H9 (cell line): ENCODE measurements at regions not wholly inside any gene's neighbourhood (a gene's known extent, or its start where the extent isn't known, plus 50 kb on each side); places are given as distances from the start of the nearest gene placed in this dataset.

Experiments
- DNase-seq: peaks from one replicate; pipeline ENCODE4 v3.0.0-alpha.2; 2017
- H2AFZ ChIP-seq: one replicate; pipeline ENCODE4 v1.6.1; 2013; ENCODE audit warnings: mild to moderate bottlenecking, low read length, control low read depth, moderate library complexity
- H2AK5ac ChIP-seq: 2 replicates; pipeline ENCODE4 v1.6.1; 2013; ENCODE audit warnings: low read length, control low read depth, mixed read lengths; ENCODE audit not compliant: insufficient read length
- H2BK120ac ChIP-seq: one replicate; pipeline ENCODE4 v1.6.1; 2013; ENCODE audit warnings: low read depth, mild to moderate bottlenecking, low read length, control low read depth, inconsistent platforms; ENCODE audit not compliant: poor library complexity, severe bottlenecking
- H2BK12ac ChIP-seq: 2 replicates; pipeline ENCODE4 v1.6.1; 2013; ENCODE audit warnings: low read length, control low read depth, mixed read lengths, low read depth; ENCODE audit not compliant: insufficient read length
- H2BK15ac ChIP-seq: 2 replicates; pipeline ENCODE4 v1.6.1; 2013; ENCODE audit warnings: low read depth, low read length, control low read depth
- H2BK20ac ChIP-seq: one replicate; pipeline ENCODE4 v1.6.1; 2013; ENCODE audit warnings: low read depth, mild to moderate bottlenecking, low read length, control low read depth, inconsistent platforms; ENCODE audit not compliant: poor library complexity, severe bottlenecking
- H2BK5ac ChIP-seq: 2 replicates; pipeline ENCODE4 v1.6.1; 2013; ENCODE audit warnings: low read length, control low read depth, mixed read lengths; ENCODE audit not compliant: insufficient read length
- H3K14ac ChIP-seq: 2 replicates; pipeline ENCODE4 v1.6.1; 2013; ENCODE audit warnings: low read length, control low read depth; ENCODE audit not compliant: insufficient read depth
- H3K18ac ChIP-seq: 2 replicates; pipeline ENCODE4 v1.6.1; 2013; ENCODE audit warnings: low read depth, mild to moderate bottlenecking, mixed read lengths, low read length, control low read depth; ENCODE audit not compliant: insufficient read length
- H3K23ac ChIP-seq: 2 replicates; pipeline ENCODE4 v1.6.1; 2013; ENCODE audit warnings: low read length, control low read depth, mixed read lengths, low read depth; ENCODE audit not compliant: insufficient read length
- H3K23me2 ChIP-seq: 2 replicates; pipeline ENCODE4 v1.6.1; 2013; ENCODE audit warnings: low read depth, mild to moderate bottlenecking, mixed read lengths, low read length, control low read depth; ENCODE audit not compliant: insufficient read length, poor library complexity, severe bottlenecking
- H3K27ac ChIP-seq: 2 replicates; pipeline ENCODE4 v1.5.1; 2013; ENCODE audit warnings: low read length, control low read depth, mixed read lengths, low read depth; ENCODE audit not compliant: insufficient read length
- H3K27me3 ChIP-seq: 2 replicates; pipeline ENCODE4 v1.6.1; 2013; ENCODE audit warnings: low read length, control low read depth, inconsistent platforms; ENCODE audit not compliant: insufficient read depth
- H3K4ac ChIP-seq: 2 replicates; pipeline ENCODE4 v1.6.1; 2013; ENCODE audit warnings: low read depth, mild to moderate bottlenecking, control low read depth, inconsistent platforms, low read length, moderate library complexity
- H3K4me1 ChIP-seq: 2 replicates; pipeline ENCODE4 v1.6.1; 2013; ENCODE audit warnings: low read length, control low read depth, inconsistent platforms; ENCODE audit not compliant: insufficient read depth
- H3K4me2 ChIP-seq: 2 replicates; pipeline ENCODE4 v1.6.1; 2013; ENCODE audit warnings: low read length, control low read depth, mixed read lengths; ENCODE audit not compliant: insufficient read length, insufficient read depth
- H3K56ac ChIP-seq: 2 replicates; pipeline ENCODE4 v1.6.1; 2013; ENCODE audit warnings: low read depth, mild to moderate bottlenecking, mixed read lengths, low read length, control low read depth; ENCODE audit not compliant: insufficient read length
- H3K79me1 ChIP-seq: 2 replicates; pipeline ENCODE4 v1.6.1; 2013; ENCODE audit warnings: low read depth, mild to moderate bottlenecking, moderate library complexity, low read length, control low read depth, inconsistent platforms; ENCODE audit not compliant: insufficient read depth, poor library complexity, severe bottlenecking
- H3K79me2 ChIP-seq: 2 replicates; pipeline ENCODE4 v1.6.1; 2013; ENCODE audit warnings: low read length, control low read depth, inconsistent platforms; ENCODE audit not compliant: insufficient read depth
- H3K9ac ChIP-seq: 2 replicates; pipeline ENCODE4 v1.6.1; 2013; ENCODE audit warnings: low read length, control low read depth, mixed read lengths; ENCODE audit not compliant: insufficient read length; ENCODE audit errors: extremely low read depth
- H3K9me3 ChIP-seq: one replicate; pipeline ENCODE4 v1.6.1; 2013; ENCODE audit warnings: low read depth, low read length, inconsistent platforms; ENCODE audit not compliant: control insufficient read depth
- H3T11ph ChIP-seq: one replicate; pipeline ENCODE4 v1.6.1; 2013; ENCODE audit warnings: mild to moderate bottlenecking, low read length, control low read depth, inconsistent platforms
- H4K20me1 ChIP-seq: one replicate; pipeline ENCODE4 v1.6.1; 2013; ENCODE audit not compliant: control insufficient read depth, insufficient read length, insufficient read depth
- H4K5ac ChIP-seq: 2 replicates; pipeline ENCODE4 v1.6.1; 2013; ENCODE audit warnings: low read depth, mild to moderate bottlenecking, mixed read lengths, low read length, control low read depth; ENCODE audit not compliant: insufficient read length
- H4K8ac ChIP-seq: replicated peaks from 2 replicates; pipeline ENCODE4 v1.6.1; 2013; ENCODE audit warnings: low read length, control low read depth, mixed read lengths, low read depth; ENCODE audit not compliant: insufficient read length
- H4K91ac ChIP-seq: 2 replicates; pipeline ENCODE4 v1.6.1; 2013; ENCODE audit warnings: low read depth, mild to moderate bottlenecking, moderate library complexity, mixed read lengths, low read length, control low read depth; ENCODE audit not compliant: insufficient read length
- H3K27ac Mint-ChIP-seq, 3 experiments: 2 replicates in 2 of 3; 3 replicates in 1 of 3; pipeline ENCODE4 v1.8.0; 2020 to 2021; ENCODE audit warnings: mixed read lengths in 3 of 3, mild to moderate bottlenecking in 1 of 3, moderate library complexity in 1 of 3
- H3K27me3 Mint-ChIP-seq: 2 replicates; pipeline ENCODE4 v1.8.0; 2021; ENCODE audit warnings: low read depth, mild to moderate bottlenecking, moderate library complexity, mixed read lengths
- H3K36me3 Mint-ChIP-seq, 3 experiments: 2 replicates in 2 of 3; 3 replicates in 1 of 3; pipeline ENCODE4 v1.8.0; 2020 to 2021; ENCODE audit warnings: low read depth in 3 of 3, mixed read lengths in 3 of 3; ENCODE audit not compliant: insufficient read depth in 1 of 3
- H3K4me1 Mint-ChIP-seq, 2 experiments: 2 replicates each; pipeline ENCODE4 v1.8.0; 2020; ENCODE audit warnings: mixed read lengths in 2 of 2
- H3K4me3 Mint-ChIP-seq, 2 experiments: 2 replicates in 1 of 2; 3 replicates in 1 of 2; pipeline ENCODE4 v1.8.0; 2020 to 2021; ENCODE audit warnings: mild to moderate bottlenecking in 2 of 2, mixed read lengths in 2 of 2, moderate library complexity in 1 of 2
- H3K9me3 Mint-ChIP-seq, 2 experiments: 2 replicates in 1 of 2; 3 replicates in 1 of 2; pipeline ENCODE4 v1.8.0; 2020; ENCODE audit warnings: mild to moderate bottlenecking in 2 of 2, mixed read lengths in 2 of 2, moderate library complexity in 1 of 2
- WGBS: extraction: QIAGEN DNeasy Blood & Tissue Kit; methylation state at CpG from one replicate; pipeline ENCODE4 v1.1.7; 2013; ENCODE audit warnings: missing lambda C conversion rate, low lambda C conversion rate, mixed read lengths; ENCODE audit not compliant: insufficient read length; ENCODE audit errors: extremely low coverage; 5-methylcytosine and 5-hydroxymethylcytosine counted together
- TF ChIP-seq, protein P1 (sequence below): fragments of 200-600 bp; sonication (generic); conservative IDR thresholded peaks from 3 replicates; pipeline ENCODE4 v1.8.0; 2021; ENCODE audit warnings: antibody characterized with exemption, mild to moderate bottlenecking

DNA sequence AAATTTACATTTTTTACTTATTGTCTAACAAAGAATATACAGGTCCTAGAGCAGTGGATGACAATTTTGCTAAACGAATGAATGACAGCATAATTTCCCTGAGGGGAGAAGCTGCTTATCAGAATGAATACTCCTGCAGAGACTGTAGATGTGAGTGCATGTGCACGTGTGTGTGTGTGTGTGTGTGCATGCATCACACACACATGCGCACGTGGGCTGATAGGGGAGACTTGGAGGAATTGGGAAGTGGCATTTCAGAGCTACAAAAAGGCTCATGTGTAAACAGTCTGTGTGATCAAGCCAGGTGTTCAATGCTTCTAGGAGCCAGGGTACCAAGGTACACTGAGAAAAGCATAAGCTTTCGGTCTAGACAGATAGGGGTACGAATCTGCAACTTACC is 93.5 kb upstream of the SASH1 start:
- no peak overlapping the region for H3K4me2 ChIP-seq
- H3K18ac ChIP-seq: no peak overlapping the region
- H3K79me1 ChIP-seq: no peaks in the 10 kb centered on the region
- H3K23ac ChIP-seq: no peak overlapping the region
- H2BK5ac ChIP-seq: no peak overlapping the region
- H3K27me3 ChIP-seq: no peaks in the 10 kb centered on the region
- H4K91ac ChIP-seq: no peak overlapping the region
- no peak overlapping the region for H2BK20ac ChIP-seq
- TF ChIP-seq, protein P1, sequence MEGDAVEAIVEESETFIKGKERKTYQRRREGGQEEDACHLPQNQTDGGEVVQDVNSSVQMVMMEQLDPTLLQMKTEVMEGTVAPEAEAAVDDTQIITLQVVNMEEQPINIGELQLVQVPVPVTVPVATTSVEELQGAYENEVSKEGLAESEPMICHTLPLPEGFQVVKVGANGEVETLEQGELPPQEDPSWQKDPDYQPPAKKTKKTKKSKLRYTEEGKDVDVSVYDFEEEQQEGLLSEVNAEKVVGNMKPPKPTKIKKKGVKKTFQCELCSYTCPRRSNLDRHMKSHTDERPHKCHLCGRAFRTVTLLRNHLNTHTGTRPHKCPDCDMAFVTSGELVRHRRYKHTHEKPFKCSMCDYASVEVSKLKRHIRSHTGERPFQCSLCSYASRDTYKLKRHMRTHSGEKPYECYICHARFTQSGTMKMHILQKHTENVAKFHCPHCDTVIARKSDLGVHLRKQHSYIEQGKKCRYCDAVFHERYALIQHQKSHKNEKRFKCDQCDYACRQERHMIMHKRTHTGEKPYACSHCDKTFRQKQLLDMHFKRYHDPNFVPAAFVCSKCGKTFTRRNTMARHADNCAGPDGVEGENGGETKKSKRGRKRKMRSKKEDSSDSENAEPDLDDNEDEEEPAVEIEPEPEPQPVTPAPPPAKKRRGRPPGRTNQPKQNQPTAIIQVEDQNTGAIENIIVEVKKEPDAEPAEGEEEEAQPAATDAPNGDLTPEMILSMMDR: no peak
- H3K4me1 ChIP-seq: no peaks in the 10 kb centered on the region
- no peak overlapping the region for H2AK5ac ChIP-seq
- H3T11ph ChIP-seq: no peak overlapping the region
- no peak overlapping the region for H4K8ac ChIP-seq
- H3K56ac ChIP-seq: no peak overlapping the region
- peaks cover 0 to 10% of the 10 kb centered on the region in 2 experiments; a peak in 2 of 4 replicates for H3K4me1 Mint-ChIP-seq
- peaks cover 0 to 2% (median 0%) of the 10 kb centered on the region in 3 experiments; a peak in 2 of 7 replicates for H3K36me3 Mint-ChIP-seq
- H3K23me2 ChIP-seq: no peaks in the 10 kb centered on the region
- no peak overlapping the region for H3K27ac ChIP-seq
- H3K9me3 ChIP-seq: no peaks in the 10 kb centered on the region
- no peak overlapping the region for H3K14ac ChIP-seq
- no peak overlapping the region for H2BK12ac ChIP-seq
- no peaks in the 10 kb centered on the region for H3K27me3 Mint-ChIP-seq
- H3K4me3 Mint-ChIP-seq: no peak overlapping the region
- H3K27ac Mint-ChIP-seq: no peak overlapping the region
- H3K9me3 Mint-ChIP-seq: peaks cover 0 to 3% of the 10 kb centered on the region in 2 experiments; a peak in 2 of 5 replicates
- no peak overlapping the region for H3K9ac ChIP-seq
- H2BK15ac ChIP-seq: no peak overlapping the region
- H3K79me2 ChIP-seq: no peaks in the 10 kb centered on the region
- H2BK120ac ChIP-seq: no peak overlapping the region
- no peak overlapping the region for H2AFZ ChIP-seq
- no CpG with 5 or more reads among the region's 6 CpGs for WGBS
- no peak overlapping the region for H4K5ac ChIP-seq
- H4K20me1 ChIP-seq: no peaks in the 10 kb centered on the region
- H3K4ac ChIP-seq: no peak overlapping the region
- DNase-seq: no peak
